Skeletal muscle tissue (tissue), 3 donors: ENCODE measurements at regions not wholly inside any gene's neighbourhood (a gene's known extent, or its start where the extent isn't known, plus 50 kb on each side); places are given as distances from the start of the nearest gene placed in this dataset.

Experiments
- H3K27ac ChIP-seq: one replicate; pipeline ENCODE4 v1.7.0; 2013; ENCODE audit warnings: mild to moderate bottlenecking, low read depth, low read length, inconsistent platforms
- H3K27me3 ChIP-seq, 3 donors: one replicate each; pipeline ENCODE4 v1.7.0; 2013; ENCODE audit warnings: low read length in 3 of 3; ENCODE audit not compliant: control insufficient read depth in 3 of 3, insufficient read depth in 3 of 3
- H3K36me3 ChIP-seq, 3 donors: one replicate each; pipeline ENCODE4 v1.7.0; 2013; ENCODE audit warnings: low read length in 3 of 3; ENCODE audit not compliant: control insufficient read depth in 3 of 3, insufficient read depth in 3 of 3
- H3K4me1 ChIP-seq, 3 donors: one replicate each; pipeline ENCODE4 v1.7.0; 2013; ENCODE audit warnings: low read length in 3 of 3, mild to moderate bottlenecking in 3 of 3; ENCODE audit not compliant: control insufficient read depth in 3 of 3, insufficient read depth in 3 of 3
- H3K4me3 ChIP-seq, 3 donors: one replicate each; pipeline ENCODE4 v1.7.0; 2013; ENCODE audit warnings: low read length in 3 of 3
- H3K9ac ChIP-seq, 3 donors: one replicate each; pipeline ENCODE4 v1.7.0; 2013; ENCODE audit warnings: low read length in 3 of 3, mild to moderate bottlenecking in 3 of 3, moderate library complexity in 2 of 3, low read depth in 1 of 3
- H3K9me3 ChIP-seq, 3 donors: one replicate each; pipeline ENCODE4 v1.7.0; 2013; ENCODE audit warnings: low read length in 3 of 3; ENCODE audit not compliant: control insufficient read depth in 3 of 3
- donor health status: Osteomylitis.

- Histone ChIP-seq H3K4me1 (no peaks in the 10 kb centered on the region), H3K4me3 (no peak overlapping the region), H3K9me3 (peaks cover 0 to 4% (median 2%) of the 10 kb centered on the region in 3 donors), H3K36me3 (no peaks in the 10 kb centered on the region), H3K9ac (no peak overlapping the region), H3K27ac (no peak overlapping the region), H3K27me3 (no peaks in the 10 kb centered on the region)
Observed at GRCh38 chr4:185890196-185890595, 78.2 kb upstream of the SORBS2 start.

- Histone ChIP-seq H3K9ac (no peak overlapping the region), H3K9me3 (peaks cover 0 to 4% (median 2%) of the 10 kb centered on the region in 3 donors), H3K27me3 (no peaks in the 10 kb centered on the region), H3K4me3 (no peak overlapping the region), H3K36me3 (no peaks in the 10 kb centered on the region), H3K27ac (no peak overlapping the region), H3K4me1 (no peaks in the 10 kb centered on the region)
Observed at GRCh38 chr4:185892165-185892564, 80.2 kb upstream of the SORBS2 start.

- H3K9ac ChIP-seq = no peak overlapping the region
- no peaks in the 10 kb centered on the region for H3K36me3 ChIP-seq
- no peaks in the 10 kb centered on the region for H3K4me1 ChIP-seq
- H3K4me3 ChIP-seq = no peak overlapping the region
- H3K27ac ChIP-seq = no peak overlapping the region
- H3K9me3 ChIP-seq = peaks cover 0 to under 1% (median 0%) of the 10 kb centered on the region in 3 donors
- H3K27me3 ChIP-seq = no peaks in the 10 kb centered on the region
Observed at GRCh38 chr4:185893500-185893899, 81.5 kb upstream of the SORBS2 start.

- H3K27ac ChIP-seq = no peak overlapping the region
- no peaks in the 10 kb centered on the region for H3K4me1 ChIP-seq
- H3K27me3 ChIP-seq = no peaks in the 10 kb centered on the region
- no peak overlapping the region for H3K9ac ChIP-seq
- no peaks in the 10 kb centered on the region for H3K36me3 ChIP-seq
- no peak overlapping the region for H3K4me3 ChIP-seq
- no peaks in the 10 kb centered on the region for H3K9me3 ChIP-seq
Observed at GRCh38 chr4:185894481-185894880, 82.5 kb upstream of the SORBS2 start.

GRCh38 chr4:185895351-185895750, 83.4 kb upstream of the SORBS2 start:
- Histone ChIP-seq H3K36me3 (no peaks in the 10 kb centered on the region), H3K9me3 (no peaks in the 10 kb centered on the region), H3K9ac (no peak overlapping the region), H3K27ac (no peak overlapping the region), H3K4me1 (no peaks in the 10 kb centered on the region), H3K4me3 (no peak overlapping the region), H3K27me3 (no peaks in the 10 kb centered on the region)

- no peaks in the 10 kb centered on the region for H3K9me3 ChIP-seq
- no peaks in the 10 kb centered on the region for H3K4me1 ChIP-seq
Observed at GRCh38 chr4:185895866-185896265, 83.9 kb upstream of the SORBS2 start.

GRCh38 chr4:185896817-185897488, 85.0 kb upstream of the SORBS2 start:
- H3K9ac ChIP-seq = no peak overlapping the region
- no peak overlapping the region for H3K4me3 ChIP-seq

More at GRCh38 chr4:185895866-185896265, 83.9 kb upstream of the SORBS2 start:
- Histone ChIP-seq H3K4me3 (no peak overlapping the region), H3K9ac (no peak overlapping the region), H3K36me3 (no peaks in the 10 kb centered on the region), H3K27me3 (no peaks in the 10 kb centered on the region), H3K27ac (no peak overlapping the region)

GRCh38 chr4:185898413-185898812, 86.4 kb upstream of the SORBS2 start:
- Histone ChIP-seq H3K36me3 (no peaks in the 10 kb centered on the region), H3K4me1 (no peaks in the 10 kb centered on the region), H3K27me3 (no peaks in the 10 kb centered on the region), H3K27ac (no peak overlapping the region), H3K4me3 (no peak overlapping the region), H3K9me3 (no peaks in the 10 kb centered on the region), H3K9ac (no peak overlapping the region)

More at GRCh38 chr4:185896817-185897488, 85.0 kb upstream of the SORBS2 start:
- H3K4me1 ChIP-seq = no peaks in the 10 kb centered on the region
- H3K27me3 ChIP-seq = no peaks in the 10 kb centered on the region
- H3K36me3 ChIP-seq = no peaks in the 10 kb centered on the region
- H3K9me3 ChIP-seq = no peaks in the 10 kb centered on the region
- H3K27ac ChIP-seq = no peak overlapping the region

GRCh38 chr4:185899833-185900232, 87.8 kb upstream of the SORBS2 start:
- no peaks in the 10 kb centered on the region for H3K27me3 ChIP-seq

GRCh38 chr4:185902654-185903053, 90.7 kb upstream of the SORBS2 start:
- H3K36me3 ChIP-seq = no peaks in the 10 kb centered on the region
- H3K9ac ChIP-seq = no peak overlapping the region
- no peak overlapping the region for H3K27ac ChIP-seq
- no peaks in the 10 kb centered on the region for H3K4me1 ChIP-seq
- H3K27me3 ChIP-seq = no peaks in the 10 kb centered on the region
- no peak overlapping the region for H3K4me3 ChIP-seq
- no peaks in the 10 kb centered on the region for H3K9me3 ChIP-seq

More at GRCh38 chr4:185899833-185900232, 87.8 kb upstream of the SORBS2 start:
- Histone ChIP-seq H3K36me3 (no peaks in the 10 kb centered on the region), H3K9me3 (no peaks in the 10 kb centered on the region), H3K4me1 (no peaks in the 10 kb centered on the region), H3K4me3 (no peak overlapping the region), H3K9ac (no peak overlapping the region), H3K27ac (no peak overlapping the region)
